Endothelial cell of umbilical vein (primary cell): ENCODE measurements at regions not wholly inside any gene's neighbourhood (a gene's known extent, or its start where the extent isn't known, plus 50 kb on each side); places are given as distances from the start of the nearest gene placed in this dataset.

Source experiments
- BruUV-seq: library from RNA; stranded (reverse); fragments of 400-500 nt; replicated peaks from 2 replicates; lab custom pipeline; 2021; lab: Mats Ljungman, UMichigan
- CTCF ChIA-PET: fragments of 300-600, 350-600 bp; sonication (Branson Sonifier 250); formaldehyde crosslinking; loops from one replicate; lab custom pipeline; 2021; ENCODE audit warnings: antibody characterized with exemption, inconsistent platforms; lab: Charles Lee
- POLR2A ChIA-PET: fragments of 300-600, 350-600 bp; sonication (Branson Sonifier 250); formaldehyde crosslinking; loops from one replicate; lab custom pipeline; 2021; ENCODE audit warnings: antibody characterized with exemption, inconsistent platforms; lab: Charles Lee
- DNase-seq: peaks from one replicate; pipeline ENCODE4 v3.0.0-alpha.2; 2011; ENCODE audit warnings: low read depth, low spot score
- FAIRE-seq: peaks from 2 replicates; lab custom pipeline; 2011; peaks lifted over from hg19 to GRCh38; lab: Jason Lieb, UNC
- H2AFZ ChIP-seq: 2 replicates; pipeline ENCODE4 v1.6.0; 2012; ENCODE audit warnings: low read depth, low read length, control low read depth, inconsistent platforms
- H3K27ac ChIP-seq: 2 replicates; pipeline ENCODE4 v1.5.1; 2011; ENCODE audit warnings: low read depth, mild to moderate bottlenecking, control low read depth, low read length, moderate library complexity; ENCODE audit not compliant: insufficient read depth
- H3K27me3 ChIP-seq, 2 experiments: 2 replicates each; pipeline versions ENCODE4 v1.6.0 to v1.6.1; 2011; ENCODE audit warnings: low read length in 2 of 2, mixed read lengths in 1 of 2; ENCODE audit not compliant: control insufficient read depth in 2 of 2, insufficient read depth in 2 of 2
- H3K36me3 ChIP-seq, 2 experiments: 2 replicates in 1 of 2; 3 replicates in 1 of 2; pipeline ENCODE4 v1.5.1; 2011; ENCODE audit warnings: low read length in 2 of 2, mild to moderate bottlenecking in 1 of 2, moderate library complexity in 1 of 2; ENCODE audit not compliant: control insufficient read depth in 2 of 2, insufficient read depth in 2 of 2; ENCODE audit errors: extremely low read depth in 1 of 2
- H3K4me1 ChIP-seq: 3 replicates; pipeline ENCODE4 v1.5.1; 2011; ENCODE audit warnings: mild to moderate bottlenecking, low read length; ENCODE audit not compliant: control insufficient read depth, insufficient read depth; ENCODE audit errors: extremely low read depth
- H3K4me2 ChIP-seq: 2 replicates; pipeline ENCODE4 v1.6.1; 2011; ENCODE audit warnings: low read length, control low read depth, mixed read lengths; ENCODE audit not compliant: insufficient read depth
- H3K4me3 ChIP-seq, 3 experiments: fragments of 200-600 bp in 1 of 3; sonication (generic), shearing (Covaris generic) in 1 of 3; replicated peaks in 1 of 3; 2 replicates each; pipeline ENCODE4 v1.5.1; 2011 to 2016; ENCODE audit warnings: control low read depth in 3 of 3, low read length in 3 of 3, mild to moderate bottlenecking in 2 of 3, inconsistent platforms in 1 of 3, low read depth in 1 of 3, moderate library complexity in 1 of 3; ENCODE audit not compliant: insufficient read depth in 1 of 3
- H3K79me2 ChIP-seq: 2 replicates; pipeline ENCODE4 v1.6.0; 2012; ENCODE audit warnings: low read length, inconsistent platforms; ENCODE audit not compliant: control insufficient read depth, insufficient read depth
- H3K9ac ChIP-seq: replicated peaks from 2 replicates; pipeline ENCODE3; 2011; ENCODE audit warnings: low read length, control low read depth; ENCODE audit not compliant: insufficient read depth; ENCODE audit errors: extremely low read depth
- H3K9me1 ChIP-seq: replicated peaks from 3 replicates; pipeline ENCODE4 v1.6.0; 2011; ENCODE audit warnings: mild to moderate bottlenecking, low read length; ENCODE audit not compliant: control insufficient read depth, insufficient read depth; ENCODE audit errors: extremely low read depth
- H3K9me3 ChIP-seq: replicated peaks from 2 replicates; pipeline ENCODE4 v1.5.1; 2012; ENCODE audit warnings: low read length, inconsistent platforms; ENCODE audit not compliant: control insufficient read depth, insufficient read depth
- H4K20me1 ChIP-seq: replicated peaks from 2 replicates; pipeline ENCODE3; 2011; ENCODE audit warnings: mild to moderate bottlenecking, low read length; ENCODE audit not compliant: control insufficient read depth, insufficient read depth; ENCODE audit errors: extremely low read depth
- EZH2 ChIP-seq: IDR thresholded peaks from 2 replicates; pipeline ENCODE4 v1.6.1; 2012; ENCODE audit warnings: borderline replicate concordance, low read depth, mild to moderate bottlenecking, moderate library complexity, low read length, inconsistent platforms; ENCODE audit not compliant: severe bottlenecking
- JUN ChIP-seq: IDR thresholded peaks from 2 replicates; pipeline ENCODE4 v1.6.1; 2011; ENCODE audit warnings: borderline replicate concordance, low read depth; ENCODE audit not compliant: insufficient read length, insufficient read depth
- MYC ChIP-seq: IDR thresholded peaks from one replicate; pipeline ENCODE4 v1.6.1; 2011; ENCODE audit warnings: mild to moderate bottlenecking, low read depth, low read length
- POLR2A ChIP-seq: IDR thresholded peaks from 2 replicates; pipeline ENCODE4 v1.6.1; 2012; ENCODE audit warnings: low read depth, mild to moderate bottlenecking, control low read depth, low read length
- POLR2AphosphoS5 ChIP-seq: IDR thresholded peaks from 2 replicates; pipeline ENCODE4 v1.6.1; 2012; ENCODE audit warnings: low read depth, mild to moderate bottlenecking, control low read depth, low read length, moderate library complexity; ENCODE audit not compliant: insufficient read depth
- dilution Hi-C: fragments of 300-500 bp; cut with MboI; formaldehyde crosslinking; loops from one replicate; pipeline ENCODE4 v1.15.0; 2019; ENCODE audit warnings: low sequenced_read_pairs; ENCODE audit not compliant: extremely low pct_ligation_motif_present
- intact Hi-C: fragments of 100-400 bp; cut with micrococcal nuclease; formaldehyde crosslinking; loops from one replicate; pipeline ENCODE4 v1.10.0; 2022
- TF ChIP-seq, protein P1 (sequence below): IDR thresholded peaks from 2 replicates; pipeline ENCODE4 v1.6.1; 2011; ENCODE audit not compliant: insufficient read depth, insufficient read length

GRCh38 chr15:87736401-87736800 is 520.1 kb downstream of the NTRK3 start:
- Histone ChIP-seq H3K4me3 (no peak overlapping the region), H3K27me3 (no peaks in the 10 kb centered on the region), H3K4me2 (no peak overlapping the region), H4K20me1 (no peaks in the 10 kb centered on the region), H3K4me1 (no peaks in the 10 kb centered on the region), H3K9ac (no peak overlapping the region), H2AFZ (no peak overlapping the region), H3K36me3 (no peaks in the 10 kb centered on the region), H3K9me1 (no peaks in the 10 kb centered on the region), H3K27ac (no peak overlapping the region), H3K79me2 (no peaks in the 10 kb centered on the region), H3K9me3 (peaks cover 2% of the 10 kb centered on the region)
- ChIA-PET POLR2A (no interaction called here), CTCF (no interaction called here)
- DNase-seq (no peak), FAIRE-seq (no peak)
- TF ChIP-seq MYC (no peak), POLR2A (no peak), EZH2 (no peak), JUN (no peak), POLR2AphosphoS5 (no peak)
- TF ChIP-seq, protein P1, sequence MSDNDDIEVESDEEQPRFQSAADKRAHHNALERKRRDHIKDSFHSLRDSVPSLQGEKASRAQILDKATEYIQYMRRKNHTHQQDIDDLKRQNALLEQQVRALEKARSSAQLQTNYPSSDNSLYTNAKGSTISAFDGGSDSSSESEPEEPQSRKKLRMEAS: no peak
- no TSS peak for BruUV-seq
- intact Hi-C loops: no loop called here
- dilution Hi-C loops: no loop called here

DNA sequence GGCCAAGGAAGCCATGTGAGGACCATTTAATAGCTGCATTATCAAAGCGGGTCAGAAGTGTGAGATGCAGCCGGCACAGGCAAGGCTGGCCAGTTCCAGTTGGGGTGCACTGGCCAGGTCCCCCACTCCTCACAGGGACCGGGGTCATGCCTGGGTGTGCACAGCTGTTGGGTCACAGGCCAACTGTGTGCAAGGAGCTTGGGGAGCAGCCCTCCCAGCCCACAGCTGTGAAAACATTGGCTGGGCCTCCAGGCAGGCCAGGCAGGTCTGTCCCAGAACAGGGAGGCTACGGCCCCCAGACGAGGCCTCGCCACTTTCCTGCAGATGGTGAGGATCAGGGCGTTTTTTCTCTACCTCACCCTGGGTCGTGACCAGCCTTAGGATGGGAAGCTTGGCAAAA is 521.0 kb downstream of the NTRK3 start:
- H3K4me3 ChIP-seq: no peak overlapping the region
- TF ChIP-seq MYC (no peak), POLR2AphosphoS5 (no peak)
- H3K36me3 ChIP-seq: no peaks in the 10 kb centered on the region
- POLR2A ChIA-PET: no interaction called here
- CTCF ChIA-PET: no interaction called here
- no peaks in the 10 kb centered on the region for H3K9me1 ChIP-seq
- H4K20me1 ChIP-seq: no peaks in the 10 kb centered on the region
- FAIRE-seq (no peak), DNase-seq (no peak)
- no peaks in the 10 kb centered on the region for H3K27me3 ChIP-seq
- BruUV-seq: no TSS peak
- no peaks in the 10 kb centered on the region for H3K79me2 ChIP-seq
- H3K4me2 ChIP-seq: no peak overlapping the region
- intact Hi-C loops: no loop called here
- no peak overlapping the region for H2AFZ ChIP-seq
- peaks cover 2% of the 10 kb centered on the region for H3K9me3 ChIP-seq
- dilution Hi-C loops: no loop called here
- H3K4me1 ChIP-seq: no peaks in the 10 kb centered on the region
- H3K27ac ChIP-seq: no peak overlapping the region
- H3K9ac ChIP-seq: no peak overlapping the region
